Mesendoderm (in vitro differentiated cells): ENCODE measurements at regions not wholly inside any gene's neighbourhood (a gene's known extent, or its start where the extent isn't known, plus 50 kb on each side); places are given as distances from the start of the nearest gene placed in this dataset.
"Not testable (repeated sequence)": the region's sequence is repeated elsewhere in the genome, so short reads cannot be mapped to it uniquely, and the experiment has no call there.

Source experiments
- DNase-seq: peaks from one replicate; pipeline ENCODE4 v3.0.0; 2013
- H2AK5ac ChIP-seq: 2 replicates; pipeline ENCODE4 v1.6.1; 2013; ENCODE audit warnings: low read length, inconsistent platforms
- H2BK120ac ChIP-seq: 2 replicates; pipeline ENCODE4 v1.6.1; 2013; ENCODE audit warnings: low read depth, mild to moderate bottlenecking, low read length, moderate library complexity, mixed read lengths
- H2BK15ac ChIP-seq: replicated peaks from 2 replicates; pipeline ENCODE4 v1.6.1; 2013; ENCODE audit warnings: low read depth, mild to moderate bottlenecking, moderate library complexity
- H2BK5ac ChIP-seq: 2 replicates; pipeline ENCODE4 v1.6.1; 2013; ENCODE audit warnings: low read length, inconsistent platforms
- H3K18ac ChIP-seq: 2 replicates; pipeline ENCODE4 v1.6.1; 2013; ENCODE audit warnings: mild to moderate bottlenecking, low read length, mixed read lengths
- H3K23ac ChIP-seq: one replicate; pipeline ENCODE4 v1.6.1; 2013; ENCODE audit warnings: low read length
- H3K27ac ChIP-seq: 2 replicates; pipeline ENCODE4 v1.5.1; 2013; ENCODE audit warnings: low read depth, mild to moderate bottlenecking, inconsistent platforms, low read length, moderate library complexity
- H3K27me3 ChIP-seq: 2 replicates; pipeline ENCODE4 v1.6.1; 2013; ENCODE audit warnings: low read length, control low read depth, mild to moderate bottlenecking, inconsistent platforms; ENCODE audit not compliant: insufficient read depth, poor library complexity
- H3K36me3 ChIP-seq: 2 replicates; pipeline ENCODE4 v1.6.1; 2013; ENCODE audit warnings: low read length, inconsistent platforms; ENCODE audit not compliant: control insufficient read depth, insufficient read depth
- H3K4ac ChIP-seq: one replicate; pipeline ENCODE4 v1.6.1; 2013; ENCODE audit warnings: low read depth, mild to moderate bottlenecking, low read length, moderate library complexity
- H3K4me1 ChIP-seq: 2 replicates; pipeline ENCODE4 v1.6.1; 2013; ENCODE audit warnings: low read depth, low read length, inconsistent platforms; ENCODE audit not compliant: control insufficient read depth
- H3K4me2 ChIP-seq: 2 replicates; pipeline ENCODE4 v1.6.1; 2013; ENCODE audit warnings: low read length
- H3K4me3 ChIP-seq: 2 replicates; pipeline ENCODE4 v1.5.1; 2013; ENCODE audit warnings: mild to moderate bottlenecking, low read length
- H3K56ac ChIP-seq: one replicate; pipeline ENCODE4 v1.6.1; 2013; ENCODE audit warnings: low read length
- H3K79me1 ChIP-seq: 2 replicates; pipeline ENCODE4 v1.6.1; 2013; ENCODE audit warnings: low read length, inconsistent platforms
- H3K79me2 ChIP-seq: 2 replicates; pipeline ENCODE4 v1.6.1; 2013; ENCODE audit warnings: mild to moderate bottlenecking, low read length; ENCODE audit not compliant: control insufficient read depth, insufficient read depth
- H3K9ac ChIP-seq: 2 replicates; pipeline ENCODE4 v1.6.1; 2013; ENCODE audit warnings: low read length, inconsistent platforms
- H4K5ac ChIP-seq: one replicate; pipeline ENCODE4 v1.6.1; 2013; ENCODE audit warnings: low read length
- H4K8ac ChIP-seq: one replicate; pipeline ENCODE4 v1.6.1; 2013; ENCODE audit warnings: low read depth, mild to moderate bottlenecking, control low read depth, low read length, moderate library complexity
- WGBS: extraction: QIAGEN DNeasy Blood & Tissue Kit; methylation state at CpG from one replicate; pipeline ENCODE4 v1.1.7; 2013; ENCODE audit warnings: low lambda C conversion rate, missing lambda C conversion rate; ENCODE audit not compliant: insufficient coverage; ENCODE audit errors: extremely low coverage; 5-methylcytosine and 5-hydroxymethylcytosine counted together

DNA sequence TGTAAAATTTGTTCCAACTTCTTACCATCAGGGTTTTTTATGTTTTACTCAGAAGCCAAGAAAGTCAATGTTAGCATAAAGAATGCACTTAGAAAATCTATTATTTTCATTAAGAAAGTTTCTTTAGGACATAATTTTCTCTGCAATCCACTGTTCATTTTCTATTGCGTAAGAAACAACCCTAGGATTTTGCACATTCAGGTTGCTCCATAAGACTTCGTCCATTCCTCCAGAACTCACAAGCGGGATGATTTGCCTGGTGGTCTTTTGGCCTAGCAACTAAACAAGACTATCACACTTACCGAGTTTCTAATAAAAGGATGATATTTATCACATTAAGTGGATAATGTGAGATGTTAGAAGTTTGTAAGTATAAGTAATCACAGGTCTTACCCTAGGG, 376.3 kb upstream of the INTU start:
- Histone ChIP-seq H3K27ac (no peak overlapping the region), H3K4me1 (no peaks in the 10 kb centered on the region), H3K9ac (no peak overlapping the region), H4K8ac (no peak overlapping the region), H3K18ac (no peak overlapping the region), H3K27me3 (no peaks in the 10 kb centered on the region), H2BK120ac (no peak overlapping the region), H3K4me3 (no peak overlapping the region), H2BK5ac (no peak overlapping the region), H3K4me2 (no peak overlapping the region), H3K56ac (no peak overlapping the region), H3K79me2 (no peaks in the 10 kb centered on the region), H2AK5ac (no peak overlapping the region), H3K79me1 (no peaks in the 10 kb centered on the region), H3K23ac (no peak overlapping the region), H4K5ac (no peak overlapping the region), H3K4ac (no peak overlapping the region), H3K36me3 (no peaks in the 10 kb centered on the region), H2BK15ac (no peak overlapping the region)
- no CpG with 5 or more reads among the region's 4 CpGs for WGBS
- DNase-seq: no peak

DNA sequence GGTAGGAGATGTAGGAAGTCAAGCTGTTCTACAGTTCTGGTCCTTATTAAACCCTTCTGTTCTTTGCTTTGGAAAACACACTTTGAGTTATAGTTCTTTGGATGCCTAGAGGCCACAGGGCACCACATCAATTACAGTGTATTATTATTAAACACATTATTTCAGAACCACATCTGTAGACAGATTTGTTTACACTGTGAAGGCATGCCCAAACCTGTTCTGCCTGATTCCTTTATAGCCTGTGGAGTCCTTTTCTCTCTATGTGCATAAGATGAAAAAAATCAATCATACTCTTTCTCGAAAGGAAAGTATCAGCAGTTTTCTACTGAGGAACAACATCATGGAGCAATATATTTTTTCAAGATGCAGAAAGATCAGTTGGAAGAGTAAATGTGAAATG, 371.3 kb upstream of the INTU start:
- no peak overlapping the region for H2BK5ac ChIP-seq
- no peak overlapping the region for H2BK120ac ChIP-seq
- H2AK5ac ChIP-seq: no peak overlapping the region
- H3K79me1 ChIP-seq: no peaks in the 10 kb centered on the region
- DNase-seq: no peak
- H3K18ac ChIP-seq: no peak overlapping the region
- H3K4me1 ChIP-seq: no peaks in the 10 kb centered on the region
- H3K36me3 ChIP-seq: no peaks in the 10 kb centered on the region
- H3K4me3 ChIP-seq: no peak overlapping the region
- H2BK15ac ChIP-seq: no peak overlapping the region
- no peak overlapping the region for H4K5ac ChIP-seq
- H3K79me2 ChIP-seq: no peaks in the 10 kb centered on the region
- H3K4ac ChIP-seq: no peak overlapping the region
- H3K27ac ChIP-seq: no peak overlapping the region
- H3K56ac ChIP-seq: no peak overlapping the region
- H3K9ac ChIP-seq: no peak overlapping the region
- no peak overlapping the region for H4K8ac ChIP-seq
- H3K27me3 ChIP-seq: no peaks in the 10 kb centered on the region
- WGBS: no CpG with 5 or more reads among the region's 1 CpG
- no peak overlapping the region for H3K4me2 ChIP-seq
- no peak overlapping the region for H3K23ac ChIP-seq

DNA sequence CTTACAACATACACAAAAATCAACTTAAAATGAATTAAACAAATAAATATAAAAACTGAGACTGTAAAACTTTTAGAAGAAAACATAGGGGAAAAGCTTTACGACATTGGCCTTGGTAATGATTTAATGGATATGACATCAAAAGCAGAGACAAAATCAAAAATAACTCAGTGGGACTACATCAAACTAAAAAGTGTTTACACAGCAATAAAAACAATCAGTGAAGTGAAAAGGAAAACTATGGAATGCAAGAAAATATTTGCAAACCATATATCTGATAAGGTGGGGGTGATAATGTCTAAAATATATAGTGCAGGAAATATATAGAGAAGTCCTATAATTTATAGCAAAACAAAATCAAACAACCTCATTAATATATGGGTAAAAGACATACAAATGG, 364.4 kb upstream of the INTU start:
- no peak overlapping the region for H2BK15ac ChIP-seq
- H3K4ac ChIP-seq: no peak overlapping the region
- no peak overlapping the region for H4K8ac ChIP-seq
- no peaks in the 10 kb centered on the region for H3K4me1 ChIP-seq
- H3K36me3 ChIP-seq: no peaks in the 10 kb centered on the region
- no peak overlapping the region for H3K27ac ChIP-seq
- no peaks in the 10 kb centered on the region for H3K79me2 ChIP-seq
- H4K5ac ChIP-seq: no peak overlapping the region
- no peak overlapping the region for H2BK5ac ChIP-seq
- no peaks in the 10 kb centered on the region for H3K79me1 ChIP-seq
- H2BK120ac ChIP-seq: no peak overlapping the region
- no peaks in the 10 kb centered on the region for H3K27me3 ChIP-seq
- WGBS: no CpG with 5 or more reads among the region's 1 CpG
- H3K4me2 ChIP-seq: no peak overlapping the region
- H3K4me3 ChIP-seq: no peak overlapping the region
- no peak overlapping the region for H3K23ac ChIP-seq
- no peak overlapping the region for H2AK5ac ChIP-seq
- DNase-seq: no peak
- no peak overlapping the region for H3K18ac ChIP-seq
- H3K56ac ChIP-seq: no peak overlapping the region
- no peak overlapping the region for H3K9ac ChIP-seq

DNA sequence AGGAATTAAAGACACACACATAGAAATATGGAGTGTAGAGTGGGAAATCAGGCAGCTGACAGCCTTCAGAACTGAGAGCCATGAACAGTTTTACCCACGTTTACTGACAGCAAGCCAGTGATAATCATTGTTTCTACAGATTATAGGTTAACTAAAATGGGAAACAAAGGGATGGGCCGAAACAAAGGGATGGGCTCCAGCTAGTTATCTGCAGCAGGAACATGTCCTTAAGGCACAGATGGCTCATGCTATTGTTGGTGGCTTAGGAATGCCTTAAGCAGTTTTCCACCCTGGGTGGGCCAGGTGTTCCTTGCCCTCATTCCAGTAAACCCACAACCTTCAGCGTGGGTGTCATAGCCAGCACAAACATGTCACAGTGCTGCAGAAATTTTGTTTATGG, 355.7 kb upstream of the INTU start:
- DNase-seq, H3K79me2 ChIP-seq, H3K4ac ChIP-seq, H3K9ac ChIP-seq, H3K4me3 ChIP-seq, H3K4me1 ChIP-seq, H3K4me2 ChIP-seq, H3K27me3 ChIP-seq, H4K5ac ChIP-seq, H2AK5ac ChIP-seq, H3K18ac ChIP-seq, H4K8ac ChIP-seq, H3K27ac ChIP-seq, H3K79me1 ChIP-seq, H2BK15ac ChIP-seq, H3K56ac ChIP-seq, H2BK5ac ChIP-seq, H2BK120ac ChIP-seq, H3K23ac ChIP-seq, H3K36me3 ChIP-seq: not testable (repeated sequence)
- WGBS: no CpG with 5 or more reads among the region's 3 CpGs

DNA sequence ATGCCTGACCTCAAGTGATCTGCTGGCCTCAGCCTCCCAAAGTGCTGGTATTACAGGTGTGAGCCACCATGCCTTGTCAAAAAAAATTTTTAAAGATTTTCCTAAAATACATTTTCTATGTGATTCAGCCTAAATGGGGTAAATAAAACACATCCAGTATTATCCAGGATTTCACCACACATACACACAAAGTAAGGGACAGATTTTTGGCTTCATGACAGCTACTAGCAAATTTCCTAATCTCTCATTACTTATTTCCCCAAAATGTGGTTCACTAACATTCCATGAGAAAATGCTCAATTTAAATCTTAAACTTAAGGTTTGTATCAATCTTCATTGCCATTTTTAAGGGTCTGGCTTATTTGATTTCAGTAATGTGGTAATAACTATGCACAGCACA, 348.5 kb upstream of the INTU start:
- no peaks in the 10 kb centered on the region for H3K36me3 ChIP-seq
- H3K27me3 ChIP-seq: no peaks in the 10 kb centered on the region
- no peak overlapping the region for H2AK5ac ChIP-seq
- H3K27ac ChIP-seq: no peak overlapping the region
- no peak overlapping the region for H3K9ac ChIP-seq
- no peak overlapping the region for H3K4ac ChIP-seq
- H2BK15ac ChIP-seq: no peak overlapping the region
- no peaks in the 10 kb centered on the region for H3K79me2 ChIP-seq
- H3K23ac ChIP-seq: no peak overlapping the region
- no peak overlapping the region for H3K4me2 ChIP-seq
- no peak overlapping the region for H3K56ac ChIP-seq
- H2BK120ac ChIP-seq: no peak overlapping the region
- H3K4me1 ChIP-seq: no peaks in the 10 kb centered on the region
- H4K5ac ChIP-seq: no peak overlapping the region
- no peak for DNase-seq
- H4K8ac ChIP-seq: no peak overlapping the region
- no peaks in the 10 kb centered on the region for H3K79me1 ChIP-seq
- H3K18ac ChIP-seq: no peak overlapping the region
- H2BK5ac ChIP-seq: no peak overlapping the region
- no peak overlapping the region for H3K4me3 ChIP-seq

DNA sequence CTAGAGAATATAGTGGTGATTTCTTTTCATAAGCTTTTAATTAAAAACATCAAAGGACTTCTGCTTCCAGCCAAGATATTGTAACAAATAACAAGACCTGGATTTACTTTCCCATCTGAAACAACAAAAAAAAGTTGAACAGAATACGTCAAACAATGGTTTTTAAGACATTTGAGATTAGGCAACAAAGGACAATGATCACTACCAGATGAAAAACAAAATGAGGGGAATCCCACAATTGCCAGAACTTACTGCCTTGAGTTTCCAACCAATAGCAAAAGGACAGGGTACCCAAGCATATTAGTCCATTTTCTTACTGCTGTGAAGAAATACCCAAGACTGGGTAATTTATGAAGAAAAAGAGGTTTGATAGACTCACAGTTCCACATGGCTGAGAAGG, 341.4 kb upstream of the INTU start:
- Histone ChIP-seq H3K79me2 (no peaks in the 10 kb centered on the region), H4K8ac (no peak overlapping the region), H3K27ac (no peak overlapping the region)

More for the DNA sequence above, 341.4 kb upstream of the INTU start:
- DNase-seq: no peak
- no peak overlapping the region for H3K4me3 ChIP-seq
- H3K36me3 ChIP-seq: no peaks in the 10 kb centered on the region
- H3K23ac ChIP-seq: no peak overlapping the region
- no peak overlapping the region for H3K4ac ChIP-seq
- no peak overlapping the region for H3K18ac ChIP-seq
- no CpG with 5 or more reads among the region's 1 CpG for WGBS
- no peak overlapping the region for H2BK5ac ChIP-seq
- H3K27me3 ChIP-seq: no peaks in the 10 kb centered on the region
- H3K79me1 ChIP-seq: no peaks in the 10 kb centered on the region
- no peak overlapping the region for H3K56ac ChIP-seq
- no peak overlapping the region for H3K4me2 ChIP-seq
- no peak overlapping the region for H3K9ac ChIP-seq
- no peak overlapping the region for H2AK5ac ChIP-seq
- no peak overlapping the region for H2BK120ac ChIP-seq
- H2BK15ac ChIP-seq: no peak overlapping the region
- H4K5ac ChIP-seq: no peak overlapping the region
- H3K4me1 ChIP-seq: no peaks in the 10 kb centered on the region
